Activated naive CD4-positive, alpha-beta T cell treated with anti-CD3 and anti-CD28 coated beads, Interleukin-2, amount 10 ng/mL, durations not matched to agents 7 days and 5 days (primary cell): ENCODE measurements at regions not wholly inside any gene's neighbourhood (a gene's known extent, or its start where the extent isn't known, plus 50 kb on each side); places are given as distances from the start of the nearest gene placed in this dataset.

Experiments
- CTCF ChIA-PET: fragments of 350-600 bp; sonication (Branson Sonifier 250); formaldehyde crosslinking; loops from one replicate; lab custom pipeline; 2021; ENCODE audit warnings: antibody characterized with exemption; lab: Charles Lee
- DNase-seq: peaks from one replicate; pipeline ENCODE4 v3.0.0-alpha.2; 2020
- H3K27ac Mint-ChIP-seq: one replicate; pipeline ENCODE4 v1.8.0; 2021; ENCODE audit warnings: mild to moderate bottlenecking, moderate library complexity, mixed read lengths
- H3K27me3 Mint-ChIP-seq: one replicate; pipeline ENCODE4 v1.8.0; 2021; ENCODE audit warnings: mild to moderate bottlenecking, mixed read lengths
- H3K36me3 Mint-ChIP-seq: one replicate; pipeline ENCODE4 v1.8.0; 2021; ENCODE audit warnings: mixed read lengths
- H3K4me1 Mint-ChIP-seq: one replicate; pipeline ENCODE4 v1.8.0; 2021; ENCODE audit warnings: mixed read lengths
- H3K4me3 Mint-ChIP-seq: one replicate; pipeline ENCODE4 v1.8.0; 2021; ENCODE audit warnings: mild to moderate bottlenecking, moderate library complexity, mixed read lengths
- H3K9me3 Mint-ChIP-seq: one replicate; pipeline ENCODE4 v1.8.0; 2021; ENCODE audit warnings: mixed read lengths

- H3K27me3 Mint-ChIP-seq, result peaks cover 18% of the 10 kb centered on the region
- CTCF ChIA-PET, result interaction anchor here (1.1 to 1.8 kb wide), 2 partner anchors 19 to 134 kb away, joined by 3 to 5 read pairs; no protein-coding TSS in a partner anchor
- no peak overlapping the region for H3K27ac Mint-ChIP-seq
- H3K9me3 Mint-ChIP-seq, result no peaks in the 10 kb centered on the region
- no peak for DNase-seq
- no peaks in the 10 kb centered on the region for H3K36me3 Mint-ChIP-seq
- no peak overlapping the region for H3K4me3 Mint-ChIP-seq
- H3K4me1 Mint-ChIP-seq, result no peaks in the 10 kb centered on the region
These were observed 146.0 kb downstream of the UNC5CL start for GRCh38 chr6:40893021-40893420.

- CTCF ChIA-PET, result no interaction called here
- Mint-ChIP-seq H3K9me3 (no peaks in the 10 kb centered on the region), H3K4me3 (no peak overlapping the region), H3K4me1 (no peaks in the 10 kb centered on the region), H3K36me3 (no peaks in the 10 kb centered on the region), H3K27me3 (peaks cover 18% of the 10 kb centered on the region), H3K27ac (no peak overlapping the region)
- no peak for DNase-seq
These were observed 146.8 kb downstream of the UNC5CL start for GRCh38 chr6:40892223-40892622.

GRCh38 chr6:40891686-40892085 lies 147.3 kb downstream of the UNC5CL start:
- DNase-seq, result no peak
- Mint-ChIP-seq H3K36me3 (no peaks in the 10 kb centered on the region), H3K4me3 (no peak overlapping the region), H3K4me1 (no peaks in the 10 kb centered on the region), H3K9me3 (no peaks in the 10 kb centered on the region), H3K27me3 (peaks cover 14% of the 10 kb centered on the region), H3K27ac (no peak overlapping the region)
- CTCF ChIA-PET, result no interaction called here

- no peak for DNase-seq
- no peaks in the 10 kb centered on the region for H3K36me3 Mint-ChIP-seq
- no peaks in the 10 kb centered on the region for H3K9me3 Mint-ChIP-seq
- H3K4me1 Mint-ChIP-seq, result no peaks in the 10 kb centered on the region
- no peak overlapping the region for H3K4me3 Mint-ChIP-seq
- peaks cover 17% of the 10 kb centered on the region for H3K27me3 Mint-ChIP-seq
- H3K27ac Mint-ChIP-seq, result no peak overlapping the region
- CTCF ChIA-PET, result interaction anchor here (0.7 kb wide), 1 partner anchor 911 kb away, joined by 5 read pairs; no protein-coding TSS in a partner anchor
These were observed 147.9 kb downstream of the UNC5CL start for GRCh38 chr6:40891131-40891530.

- H3K4me3 Mint-ChIP-seq, result no peak overlapping the region
- H3K27ac Mint-ChIP-seq, result no peak overlapping the region
- no peaks in the 10 kb centered on the region for H3K9me3 Mint-ChIP-seq
- H3K4me1 Mint-ChIP-seq, result no peaks in the 10 kb centered on the region
- CTCF ChIA-PET, result no interaction called here
- no peaks in the 10 kb centered on the region for H3K36me3 Mint-ChIP-seq
- peaks cover 16% of the 10 kb centered on the region for H3K27me3 Mint-ChIP-seq
- DNase-seq, result no peak
These were observed 149.7 kb downstream of the UNC5CL start for GRCh38 chr6:40889137-40889832.

GRCh38 chr6:40888456-40888990 lies 150.5 kb downstream of the UNC5CL start:
- Mint-ChIP-seq H3K36me3 (no peaks in the 10 kb centered on the region), H3K4me1 (no peaks in the 10 kb centered on the region), H3K27ac (no peak overlapping the region), H3K27me3 (peaks cover 16% of the 10 kb centered on the region), H3K4me3 (no peak overlapping the region), H3K9me3 (no peaks in the 10 kb centered on the region)
- DNase-seq, result no peak
- CTCF ChIA-PET, result no interaction called here

- Mint-ChIP-seq H3K27ac (no peak overlapping the region), H3K27me3 (peaks cover 16% of the 10 kb centered on the region), H3K36me3 (no peaks in the 10 kb centered on the region), H3K4me3 (no peak overlapping the region), H3K9me3 (no peaks in the 10 kb centered on the region), H3K4me1 (no peaks in the 10 kb centered on the region)
- DNase-seq, result no peak
- CTCF ChIA-PET, result no interaction called here
These were observed 151.2 kb downstream of the UNC5CL start for GRCh38 chr6:40887792-40888340.

GRCh38 chr6:40887079-40887791 lies 151.8 kb downstream of the UNC5CL start:
- DNase-seq, result no peak
- H3K9me3 Mint-ChIP-seq, result no peaks in the 10 kb centered on the region
- H3K36me3 Mint-ChIP-seq, result no peaks in the 10 kb centered on the region
- no peaks in the 10 kb centered on the region for H3K4me1 Mint-ChIP-seq
- H3K27ac Mint-ChIP-seq, result no peak overlapping the region
- CTCF ChIA-PET, result no interaction called here
- H3K27me3 Mint-ChIP-seq, result peaks cover 16% of the 10 kb centered on the region
- no peak overlapping the region for H3K4me3 Mint-ChIP-seq

- CTCF ChIA-PET, result no interaction called here
- Mint-ChIP-seq H3K9me3 (no peaks in the 10 kb centered on the region), H3K27ac (no peak overlapping the region), H3K4me1 (peaks cover 5% of the 10 kb centered on the region), H3K36me3 (no peaks in the 10 kb centered on the region), H3K4me3 (no peak overlapping the region), H3K27me3 (peaks cover 18% of the 10 kb centered on the region)
- DNase-seq, result no peak
These were observed 153.8 kb downstream of the UNC5CL start for GRCh38 chr6:40885139-40885774.

- Mint-ChIP-seq H3K4me3 (no peak overlapping the region), H3K27me3 (peaks cover 24% of the 10 kb centered on the region), H3K4me1 (peaks cover 5% of the 10 kb centered on the region), H3K36me3 (no peaks in the 10 kb centered on the region), H3K9me3 (no peaks in the 10 kb centered on the region), H3K27ac (no peak overlapping the region)
- no peak for DNase-seq
- CTCF ChIA-PET, result interaction anchor here (1.6 kb wide), 1 partner anchor 8 kb away, joined by 5 read pairs; no protein-coding TSS in a partner anchor
These were observed 156.6 kb downstream of the UNC5CL start for GRCh38 chr6:40882323-40882997.

GRCh38 chr6:40881501-40881900 lies 157.5 kb downstream of the UNC5CL start:
- no peak overlapping the region for H3K27ac Mint-ChIP-seq

GRCh38 chr6:40880906-40881305 lies 158.1 kb downstream of the UNC5CL start:
- Mint-ChIP-seq H3K36me3 (no peaks in the 10 kb centered on the region), H3K27ac (no peak overlapping the region), H3K4me3 (no peak overlapping the region), H3K27me3 (peaks cover 31% of the 10 kb centered on the region), H3K9me3 (no peaks in the 10 kb centered on the region), H3K4me1 (peaks cover 5% of the 10 kb centered on the region)
- no peak for DNase-seq
- CTCF ChIA-PET, result interaction anchor here (1.5 kb wide), 1 partner anchor 147 kb away, joined by 3 read pairs; no protein-coding TSS in a partner anchor

More at GRCh38 chr6:40881501-40881900, 157.5 kb downstream of the UNC5CL start:
- H3K9me3 Mint-ChIP-seq, result no peaks in the 10 kb centered on the region
- peaks cover 31% of the 10 kb centered on the region for H3K27me3 Mint-ChIP-seq
- H3K4me3 Mint-ChIP-seq, result no peak overlapping the region
- no peak for DNase-seq
- no peaks in the 10 kb centered on the region for H3K36me3 Mint-ChIP-seq
- H3K4me1 Mint-ChIP-seq, result peaks cover 5% of the 10 kb centered on the region
- CTCF ChIA-PET, result interaction anchor here (1.5 kb wide), 1 partner anchor 146 kb away, joined by 3 read pairs; no protein-coding TSS in a partner anchor

GRCh38 chr6:40879169-40879568 lies 159.9 kb downstream of the UNC5CL start:
- Mint-ChIP-seq H3K27me3 (peaks cover 40% of the 10 kb centered on the region), H3K4me1 (peaks cover 5% of the 10 kb centered on the region), H3K4me3 (no peak overlapping the region), H3K27ac (no peak overlapping the region), H3K36me3 (no peaks in the 10 kb centered on the region), H3K9me3 (no peaks in the 10 kb centered on the region)
- CTCF ChIA-PET, result no interaction called here
- DNase-seq, result no peak
